ENCODE measurements at regions not wholly inside any gene's neighbourhood (a gene's known extent, or its start where the extent isn't known, plus 50 kb on each side); places are given as distances from the start of the nearest gene placed in this dataset.

DNA sequence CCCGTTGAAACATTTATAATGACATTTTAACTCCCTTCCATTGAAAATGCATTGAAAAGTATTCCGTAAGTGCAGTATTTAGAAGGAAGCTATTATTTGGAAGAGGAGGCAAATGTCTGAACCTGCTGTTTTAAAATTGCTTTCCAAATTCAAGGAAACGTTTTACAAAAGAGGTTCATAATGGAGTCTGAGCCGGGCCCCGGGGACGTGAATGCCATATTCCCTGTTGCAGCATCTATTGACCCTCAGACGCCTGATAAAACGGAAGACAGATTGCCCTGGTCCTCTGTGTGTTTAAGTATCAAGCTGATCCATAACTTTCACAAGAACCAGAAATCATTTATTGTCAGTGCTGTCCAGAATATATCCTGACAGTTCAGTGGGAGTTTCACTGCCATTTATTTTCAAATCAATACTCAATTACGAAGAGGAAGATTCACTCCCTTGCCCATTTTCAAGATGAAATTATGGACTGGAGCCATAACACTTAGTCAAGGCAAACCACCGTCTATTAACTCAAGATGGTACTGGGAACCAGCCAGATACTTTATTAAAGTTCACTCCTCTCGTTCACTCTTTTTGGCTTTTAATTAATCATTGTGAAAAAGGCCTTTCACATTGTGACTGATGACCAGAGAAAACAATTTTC is 435.7 kb upstream of the PFKP start:
- TF ChIP-seq, protein P1, sequence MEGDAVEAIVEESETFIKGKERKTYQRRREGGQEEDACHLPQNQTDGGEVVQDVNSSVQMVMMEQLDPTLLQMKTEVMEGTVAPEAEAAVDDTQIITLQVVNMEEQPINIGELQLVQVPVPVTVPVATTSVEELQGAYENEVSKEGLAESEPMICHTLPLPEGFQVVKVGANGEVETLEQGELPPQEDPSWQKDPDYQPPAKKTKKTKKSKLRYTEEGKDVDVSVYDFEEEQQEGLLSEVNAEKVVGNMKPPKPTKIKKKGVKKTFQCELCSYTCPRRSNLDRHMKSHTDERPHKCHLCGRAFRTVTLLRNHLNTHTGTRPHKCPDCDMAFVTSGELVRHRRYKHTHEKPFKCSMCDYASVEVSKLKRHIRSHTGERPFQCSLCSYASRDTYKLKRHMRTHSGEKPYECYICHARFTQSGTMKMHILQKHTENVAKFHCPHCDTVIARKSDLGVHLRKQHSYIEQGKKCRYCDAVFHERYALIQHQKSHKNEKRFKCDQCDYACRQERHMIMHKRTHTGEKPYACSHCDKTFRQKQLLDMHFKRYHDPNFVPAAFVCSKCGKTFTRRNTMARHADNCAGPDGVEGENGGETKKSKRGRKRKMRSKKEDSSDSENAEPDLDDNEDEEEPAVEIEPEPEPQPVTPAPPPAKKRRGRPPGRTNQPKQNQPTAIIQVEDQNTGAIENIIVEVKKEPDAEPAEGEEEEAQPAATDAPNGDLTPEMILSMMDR (IDR thresholded peaks at IDR 0.05), result no peak
- H3K27ac Mint-ChIP-seq, result no peak overlapping the region
- no peaks in the 10 kb centered on the region for H3K4me1 Mint-ChIP-seq (ENCODE audit: low read depth)
- no peak for DNase-seq
- no peaks in the 10 kb centered on the region for H3K27me3 Mint-ChIP-seq (ENCODE audit: insufficient read depth)
- no peak overlapping the region for H3K4me3 Mint-ChIP-seq
- H3K36me3 Mint-ChIP-seq (ENCODE audit: low read depth), result 0 out of 2 replicates have a peak, but pooled peaks cover 2% of the 10 kb centered on the region
- H3K9me3 Mint-ChIP-seq, result peaks cover 24% of the 10 kb centered on the region

DNA sequence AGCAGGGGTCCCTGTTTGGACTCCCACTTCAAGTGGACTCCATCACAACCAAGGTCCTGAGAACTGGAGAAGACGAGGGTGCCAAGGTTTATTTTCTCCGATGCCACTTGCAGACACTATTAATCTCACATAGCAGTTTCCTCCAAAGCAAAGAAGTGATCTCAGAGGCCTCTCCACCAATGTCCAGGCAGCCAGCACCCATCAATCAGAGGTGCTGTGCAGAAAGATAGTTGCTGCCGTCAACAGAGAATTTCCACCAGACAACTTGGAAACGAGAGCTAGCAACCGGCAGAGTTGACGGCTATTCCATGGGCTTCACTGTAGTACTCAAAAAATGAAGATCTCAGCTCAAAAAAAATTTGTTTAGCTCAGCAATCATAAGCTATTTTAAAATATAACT is 438.6 kb upstream of the PFKP start:
- no peak overlapping the region for H3K4me3 Mint-ChIP-seq
- peaks cover 28% of the 10 kb centered on the region for H3K9me3 Mint-ChIP-seq
- DNase-seq, result no peak
- TF ChIP-seq, protein P1 (IDR thresholded peaks at IDR 0.05), result no peak
- no peaks in the 10 kb centered on the region for H3K4me1 Mint-ChIP-seq (ENCODE audit: low read depth)
- H3K27ac Mint-ChIP-seq, result no peak overlapping the region
- no peaks in the 10 kb centered on the region for H3K36me3 Mint-ChIP-seq (ENCODE audit: low read depth)
- no peaks in the 10 kb centered on the region for H3K27me3 Mint-ChIP-seq (ENCODE audit: insufficient read depth)

DNA sequence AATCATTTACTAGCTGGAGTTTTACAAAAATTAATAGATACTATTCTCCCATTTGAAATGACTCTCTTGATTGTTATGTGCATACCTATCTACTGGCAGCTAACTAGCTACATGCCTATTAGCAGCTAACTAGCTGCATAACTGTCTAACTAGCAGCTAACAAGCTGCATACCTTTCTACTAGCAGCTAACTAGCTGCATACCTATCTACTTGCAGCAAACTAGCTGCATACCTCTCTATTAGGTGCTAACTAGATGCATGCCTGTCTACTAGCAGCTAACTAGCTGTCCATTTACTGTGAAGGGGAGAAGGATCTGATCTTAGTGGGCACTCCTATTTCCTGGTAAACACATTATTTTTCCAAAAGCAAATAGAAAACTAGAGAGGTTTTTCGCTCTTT is 439.4 kb upstream of the PFKP start:
- H3K36me3 Mint-ChIP-seq (ENCODE audit: low read depth), result no peaks in the 10 kb centered on the region; the same call in 1 of the 2 replicates
- TF ChIP-seq, protein P1 (IDR thresholded peaks at IDR 0.05), result no peak
- no peaks in the 10 kb centered on the region for H3K4me1 Mint-ChIP-seq (ENCODE audit: low read depth)
- H3K4me3 Mint-ChIP-seq, result no peak overlapping the region
- no peak overlapping the region for H3K27ac Mint-ChIP-seq
- H3K27me3 Mint-ChIP-seq (ENCODE audit: insufficient read depth), result peaks cover under 1% of the 10 kb centered on the region; the same call in 1 of the 2 replicates
- DNase-seq, result no peak
- peaks cover 35% of the 10 kb centered on the region for H3K9me3 Mint-ChIP-seq

DNA sequence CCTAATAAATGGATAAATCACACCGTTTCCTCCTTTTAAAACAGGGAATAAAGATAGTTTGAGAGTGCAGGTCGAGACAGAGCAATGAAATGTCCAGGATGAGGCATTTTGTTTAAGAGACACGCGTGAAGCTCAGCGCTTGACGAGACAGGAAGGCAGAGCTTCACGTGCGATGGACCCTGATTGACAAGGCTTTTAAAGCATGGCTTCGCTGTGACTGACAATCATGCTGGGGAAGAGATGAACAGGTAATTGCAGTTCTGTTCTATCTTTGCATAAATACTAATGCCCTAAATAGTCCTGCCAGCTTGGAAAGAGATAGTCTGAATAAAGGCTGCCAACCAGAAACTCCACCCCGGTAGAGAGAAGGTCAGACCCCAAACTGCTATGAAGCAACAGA is 442.3 kb upstream of the PFKP start:
- Mint-ChIP-seq H3K4me3 (no peak overlapping the region), H3K27me3 (ENCODE audit: insufficient read depth) (peaks cover 1% of the 10 kb centered on the region), H3K27ac (no peak overlapping the region), H3K36me3 (ENCODE audit: low read depth) (no peaks in the 10 kb centered on the region; the same call in 1 of the 2 replicates), H3K9me3 (peaks cover 36% of the 10 kb centered on the region), H3K4me1 (ENCODE audit: low read depth) (no peaks in the 10 kb centered on the region)
- DNase-seq, result no peak
- TF ChIP-seq, protein P1 (IDR thresholded peaks at IDR 0.05), result no peak

DNA sequence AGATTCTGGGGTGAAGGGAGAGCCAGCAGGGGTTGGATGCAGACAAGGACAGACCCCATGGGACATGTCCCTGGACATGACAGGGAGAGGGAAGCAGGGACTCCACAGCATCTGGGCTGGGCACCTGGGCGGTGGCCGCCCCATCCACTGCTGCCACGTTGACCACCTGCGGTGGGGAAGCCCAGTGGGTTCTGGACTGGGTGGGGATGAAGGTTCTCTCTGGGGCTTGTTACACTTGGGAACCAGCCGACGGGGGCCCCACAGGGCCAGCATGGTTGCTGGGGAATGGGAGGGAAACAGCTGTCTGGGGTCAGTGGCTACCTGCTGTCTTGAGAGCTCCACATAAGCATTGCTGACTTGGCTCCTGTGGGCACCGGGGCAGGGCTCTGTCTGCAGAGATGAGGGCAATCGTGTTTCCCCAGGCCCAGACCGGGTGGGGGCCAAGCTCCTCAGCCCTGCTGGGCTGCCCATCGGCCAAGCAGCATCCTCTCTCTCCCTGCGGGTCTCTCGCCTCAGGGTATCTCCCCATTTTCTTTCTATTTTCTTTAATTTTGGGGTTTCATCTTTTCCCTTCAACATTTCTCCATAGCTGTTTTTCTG is 443.6 kb upstream of the PFKP start:
- Mint-ChIP-seq H3K4me3 (no peak overlapping the region), H3K27ac (no peak overlapping the region), H3K4me1 (ENCODE audit: low read depth) (no peaks in the 10 kb centered on the region), H3K9me3 (peaks cover 36% of the 10 kb centered on the region), H3K27me3 (ENCODE audit: insufficient read depth) (peaks cover 1% of the 10 kb centered on the region), H3K36me3 (ENCODE audit: low read depth) (no peaks in the 10 kb centered on the region; the same call in 1 of the 2 replicates)
- TF ChIP-seq, protein P1 (IDR thresholded peaks at IDR 0.05), result no peak
- no peak for DNase-seq

All from HFFc6 (cell line).